Left lobe of liver (tissue), 2 donors: ENCODE measurements at regions not wholly inside any gene's neighbourhood (a gene's known extent, or its start where the extent isn't known, plus 50 kb on each side); places are given as distances from the start of the nearest gene placed in this dataset.
A peak's percentile ranks its signal among the peaks of the same experiment; 100 is the strongest.
"Not testable (repeated sequence)": the region's sequence is repeated elsewhere in the genome, so short reads cannot be mapped to it uniquely, and the experiment has no call there.

Source experiments
- ATAC-seq: fragments of 200-7000 bp; cut with Tn5 transposase; one replicate; pipeline ENCODE4 v1.9.1; 2020; ENCODE audit warnings: mild to moderate bottlenecking, moderate library complexity
- DNase-seq: peaks from one replicate; pipeline ENCODE4 v3.0.0-alpha.2; 2020; ENCODE audit warnings: low spot score
- donor health status: DM: no; HTN: no; CAD: no; lungs with moderate emphysema.
- donor health status: DM: no; HTN: yes; CAD: no.

DNA sequence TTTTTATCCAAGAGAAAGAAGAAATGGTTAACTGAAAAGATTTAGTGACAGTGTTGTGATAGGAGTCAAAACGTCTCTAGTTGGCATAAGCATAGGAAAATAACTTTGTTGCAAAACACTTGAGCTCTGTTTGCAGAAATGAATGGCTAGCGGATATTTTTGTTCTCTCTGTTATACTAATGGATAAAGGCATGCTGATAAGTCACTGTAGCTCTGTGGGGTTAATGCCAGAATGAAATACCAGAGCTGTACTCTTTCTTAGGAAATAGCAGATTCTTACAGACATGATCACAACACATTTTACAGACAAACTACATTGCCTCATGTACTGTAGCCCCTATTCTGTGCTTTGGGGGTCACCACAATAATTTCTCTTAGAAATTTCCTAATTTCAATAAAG lies 202.8 kb downstream of the DMRTA1 start:
- ATAC-seq (peak; percentile 15), DNase-seq (no peak)

DNA sequence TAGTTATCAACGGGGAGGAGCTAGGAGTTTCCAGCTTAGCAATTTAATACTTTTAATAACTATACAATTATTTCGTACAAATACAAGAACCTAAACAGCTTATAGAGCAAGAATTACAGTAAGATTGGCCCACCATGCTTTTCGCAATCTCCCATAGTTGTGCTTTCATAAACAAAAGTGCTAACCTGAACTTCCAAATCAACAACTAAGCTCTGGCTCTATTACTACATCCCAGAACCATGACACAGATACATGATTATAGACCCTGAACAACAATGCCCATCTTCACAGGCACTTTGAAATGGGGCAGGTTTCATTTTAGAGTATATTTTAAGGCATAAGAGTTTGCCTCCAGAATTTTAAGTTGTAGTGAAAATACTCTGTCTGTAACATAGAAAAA lies 203.5 kb downstream of the DMRTA1 start:
- DNase-seq (no peak), ATAC-seq (no peak)

DNA sequence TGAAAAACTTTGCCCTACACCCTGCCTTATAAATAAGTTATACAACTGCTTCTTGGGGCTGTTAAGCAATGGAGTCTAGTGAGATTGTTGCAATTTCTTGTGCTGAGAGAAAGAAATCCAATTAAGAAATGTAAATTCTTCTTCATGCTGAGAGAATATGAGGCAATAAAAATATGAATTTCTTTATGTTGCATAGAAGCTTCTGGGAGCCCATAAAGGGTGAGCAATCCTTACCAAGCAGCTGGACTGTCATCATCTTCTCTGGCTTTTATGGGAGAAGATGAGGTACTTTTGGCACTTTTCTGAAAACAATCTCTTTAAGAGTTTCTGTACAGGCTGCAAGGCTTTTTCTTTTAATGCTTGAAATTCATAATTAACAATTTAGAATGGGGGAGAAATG lies 204.3 kb downstream of the DMRTA1 start:
- ATAC-seq (no peak), DNase-seq (no peak)

DNA sequence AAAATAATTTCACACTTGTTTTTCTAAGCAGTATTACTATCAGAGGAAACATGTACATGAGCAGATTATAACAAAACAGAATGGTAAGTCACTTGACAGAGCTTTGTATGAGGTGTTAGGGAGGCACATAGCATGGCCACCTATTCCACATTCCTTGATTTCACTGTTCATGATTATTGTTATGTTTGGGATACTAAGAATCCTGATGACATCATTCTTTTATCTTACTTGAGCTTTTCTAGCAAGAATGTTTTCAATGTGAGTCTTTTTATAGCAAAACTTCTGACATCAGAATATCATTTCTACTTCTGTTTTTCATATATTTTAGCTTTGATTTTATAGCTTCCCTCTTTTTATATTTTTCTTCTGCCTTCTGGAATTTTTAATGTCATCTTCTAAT lies 208.2 kb downstream of the DMRTA1 start:
- no peak for ATAC-seq
- no peak for DNase-seq

DNA sequence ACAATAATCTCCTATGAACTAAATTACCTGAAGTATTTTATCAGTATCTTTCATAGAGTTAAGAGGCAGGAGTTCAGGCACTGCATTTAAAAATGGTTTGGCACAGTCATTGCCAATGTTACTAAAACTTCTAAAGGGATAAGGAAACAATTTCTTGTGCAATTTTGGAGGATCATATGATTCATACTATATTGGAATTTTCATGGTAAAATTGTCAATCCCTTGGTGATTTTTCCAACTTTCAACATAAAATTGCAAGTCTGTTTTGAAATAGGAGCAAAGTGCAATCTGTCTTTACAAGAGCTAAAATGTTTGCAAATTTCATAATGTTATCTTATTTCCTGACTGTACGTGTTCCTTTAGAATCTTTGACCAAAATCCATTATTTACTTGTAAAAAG lies 211.1 kb downstream of the DMRTA1 start:
- ATAC-seq (peak; percentile 29), DNase-seq (no peak)

DNA sequence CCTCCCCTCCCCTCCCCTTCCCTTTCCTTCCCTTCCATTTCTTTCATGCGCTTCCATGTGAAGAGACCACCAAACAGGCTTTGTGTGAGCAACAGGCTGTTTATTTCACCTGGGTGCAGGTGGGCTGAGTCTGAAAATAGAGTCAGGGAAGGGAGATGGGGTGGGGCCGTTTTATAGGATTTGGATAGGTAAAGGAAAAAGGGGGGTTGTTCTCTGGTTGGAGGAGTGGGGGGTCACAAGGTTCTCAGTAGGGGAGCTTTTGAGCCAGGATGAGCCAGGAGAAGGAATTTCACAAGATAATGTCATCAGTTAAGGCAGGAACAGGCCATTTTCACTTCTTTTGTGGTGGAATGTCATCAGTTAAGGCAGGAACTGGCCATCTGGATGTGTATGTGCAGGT lies 211.9 kb downstream of the DMRTA1 start:
- ATAC-seq, DNase-seq: not testable (repeated sequence)

DNA sequence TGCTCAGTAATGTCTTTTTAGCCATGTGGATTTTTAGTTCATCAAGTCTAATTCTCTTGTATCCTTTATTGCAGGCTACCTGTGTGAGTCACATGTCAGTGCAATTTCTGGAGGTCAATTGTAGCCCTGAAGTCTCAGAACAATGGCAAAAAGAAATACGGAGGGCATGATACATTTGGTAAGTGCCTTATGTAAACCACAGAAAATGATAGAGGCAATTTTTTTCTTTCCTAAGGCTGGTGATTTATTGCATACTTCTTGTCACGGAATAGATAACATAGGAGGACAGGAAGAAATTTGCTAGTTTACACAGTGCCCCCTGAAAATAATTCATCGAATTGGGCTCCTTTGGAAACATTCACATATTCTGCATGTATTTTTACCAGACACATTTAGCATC lies 235.9 kb downstream of the DMRTA1 start:
- ATAC-seq (no peak), DNase-seq (no peak)

DNA sequence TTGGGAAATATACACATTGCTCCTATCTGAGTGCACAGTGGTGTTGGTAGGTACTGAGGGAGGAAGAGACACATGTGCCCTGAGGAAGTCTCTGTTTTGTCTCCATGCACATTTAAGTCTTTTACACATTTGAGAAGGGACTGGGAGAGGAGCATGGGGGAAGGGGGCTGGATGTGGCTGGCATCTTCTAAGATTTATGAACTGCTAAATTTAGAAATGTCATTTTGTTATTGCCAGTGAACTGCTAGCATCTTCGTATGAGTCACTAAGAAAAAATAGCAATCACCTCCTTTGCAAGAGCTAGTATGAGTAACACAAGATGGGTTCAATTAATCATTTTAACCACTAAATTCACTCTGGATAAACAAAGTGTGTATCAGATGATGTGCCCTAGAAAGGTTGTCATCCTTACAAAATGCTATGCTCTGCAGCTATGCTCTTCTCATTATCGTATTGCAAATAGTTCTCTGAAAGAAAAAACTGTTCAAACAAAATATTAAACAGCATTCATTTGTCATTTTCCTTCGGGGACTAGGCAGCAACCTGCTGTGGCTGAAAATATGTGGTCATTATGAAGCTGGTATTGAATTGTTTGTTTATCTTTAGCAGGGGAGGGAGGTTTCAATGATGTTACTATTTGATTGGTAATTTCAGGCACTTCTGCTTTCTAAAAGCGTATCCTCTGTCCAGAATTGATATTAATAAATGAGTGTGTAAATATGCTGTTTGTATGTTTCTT lies 236.5 kb downstream of the DMRTA1 start:
- DNase-seq: no peak
- ATAC-seq: no peak

DNA sequence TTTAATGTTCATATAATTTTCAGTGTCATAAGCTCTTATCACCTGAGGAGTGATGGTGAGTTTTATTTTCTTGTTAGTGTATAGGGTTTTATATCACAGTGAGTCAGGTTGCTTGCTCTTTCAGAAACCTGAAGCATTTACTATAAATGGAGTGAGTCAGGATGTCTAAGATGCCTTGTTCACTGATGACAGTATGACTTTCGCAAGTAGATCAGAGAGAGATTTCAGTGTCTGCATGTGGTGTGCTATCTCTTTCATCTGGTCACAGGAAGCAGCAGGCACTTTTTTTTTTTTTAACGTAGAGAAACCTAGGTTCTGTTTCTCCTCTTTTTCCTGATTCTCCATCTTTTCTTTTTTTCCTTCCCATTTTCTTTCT lies 237.1 kb downstream of the DMRTA1 start:
- DNase-seq: no peak
- ATAC-seq: no peak

DNA sequence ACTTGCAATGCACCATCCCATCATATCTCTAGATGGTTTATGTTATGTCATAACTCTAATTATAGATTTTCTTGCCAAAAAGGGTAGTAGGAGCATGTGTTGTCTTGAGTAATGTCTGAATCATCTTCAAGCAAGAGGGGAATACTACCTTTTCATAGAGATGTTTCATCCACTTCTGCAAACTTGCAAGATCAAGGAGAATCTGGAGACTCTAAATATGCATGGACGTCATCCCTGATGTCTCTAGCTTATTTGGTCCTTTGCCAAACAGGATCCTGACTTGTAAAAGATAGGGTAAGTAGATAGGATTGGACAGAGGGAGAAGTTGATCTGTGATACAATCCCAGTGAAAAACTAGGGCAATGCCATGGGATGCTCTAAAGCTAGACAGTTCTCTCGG lies 246.5 kb downstream of the DMRTA1 start:
- DNase-seq (no peak), ATAC-seq (no peak)

DNA sequence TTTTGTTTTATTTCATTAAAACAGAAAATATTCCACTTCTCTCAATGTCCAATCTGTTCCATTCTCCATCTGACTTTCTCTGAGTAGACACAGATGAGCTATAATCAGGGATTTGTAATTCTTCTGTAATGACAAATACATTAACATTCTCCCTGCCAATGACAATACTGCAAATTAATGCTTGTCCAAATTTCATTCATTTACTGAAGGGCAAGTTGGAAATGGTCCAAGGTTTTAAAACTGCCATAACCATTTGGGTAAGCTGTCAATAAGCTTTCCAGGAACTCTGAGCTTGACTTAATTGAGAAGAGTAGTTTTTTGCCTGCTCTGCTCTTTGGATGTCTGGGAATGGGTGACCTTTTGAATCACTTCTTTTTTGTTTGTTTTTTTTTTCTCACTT lies 253.5 kb downstream of the DMRTA1 start:
- DNase-seq: no peak

DNA sequence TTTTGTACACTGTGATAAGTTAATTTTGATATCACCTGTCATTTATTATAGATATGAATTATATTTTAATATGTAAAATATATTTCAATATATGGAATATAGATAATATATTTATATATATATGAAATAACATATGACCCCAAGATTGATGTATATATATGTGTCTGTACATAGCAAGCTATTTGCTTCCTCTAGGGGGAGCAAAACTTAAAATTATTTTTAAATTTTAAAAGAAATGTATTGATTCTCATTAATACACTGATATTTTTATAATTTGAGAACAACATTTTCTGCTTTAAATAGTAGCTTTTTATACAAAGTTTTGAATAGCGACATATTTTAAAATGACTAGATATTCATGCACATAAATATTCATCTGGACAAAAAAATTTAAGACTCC lies 272.0 kb downstream of the DMRTA1 start:
- ATAC-seq (no peak), DNase-seq (no peak)

More for the DNA sequence above, 253.5 kb downstream of the DMRTA1 start:
- no peak for ATAC-seq

DNA sequence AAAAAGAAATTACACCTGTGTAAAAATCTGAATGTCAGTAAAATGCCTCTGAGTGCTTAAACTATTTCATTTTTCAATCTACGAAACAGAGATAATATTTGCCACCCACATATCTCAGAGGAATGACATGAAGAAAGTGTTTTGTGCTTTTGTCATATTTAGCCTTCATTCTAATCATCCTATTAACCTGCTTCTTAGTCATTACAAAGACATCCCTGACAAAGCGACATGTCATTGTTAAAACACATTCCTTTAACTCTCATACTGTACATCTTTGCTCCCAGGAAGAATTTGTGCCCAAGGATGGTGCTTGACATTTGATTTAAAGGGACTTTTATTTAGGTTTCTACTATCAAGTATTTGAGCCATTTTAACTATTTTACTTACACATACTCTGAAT lies 275.9 kb downstream of the DMRTA1 start:
- ATAC-seq: no peak
- no peak for DNase-seq

DNA sequence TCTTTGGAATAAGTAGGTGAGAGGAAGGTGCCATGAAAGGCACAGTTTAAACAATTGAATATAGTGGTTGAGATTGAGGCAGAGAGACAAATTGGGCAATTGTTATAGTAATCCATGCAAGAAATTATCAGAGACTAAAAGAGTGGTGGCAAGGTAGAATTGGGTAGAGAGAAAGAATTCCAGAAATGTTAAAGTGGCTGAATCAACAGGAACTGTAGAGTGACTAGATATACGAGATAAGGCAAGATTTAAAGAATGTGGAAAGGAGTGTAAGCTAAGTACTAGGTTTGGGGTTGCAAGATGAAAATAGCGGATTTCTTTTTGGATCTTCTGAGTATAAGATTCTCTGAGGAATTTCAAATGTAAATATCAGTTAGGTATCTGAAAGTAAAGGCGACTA lies 285.2 kb downstream of the DMRTA1 start:
- no peak for ATAC-seq
- no peak for DNase-seq

DNA sequence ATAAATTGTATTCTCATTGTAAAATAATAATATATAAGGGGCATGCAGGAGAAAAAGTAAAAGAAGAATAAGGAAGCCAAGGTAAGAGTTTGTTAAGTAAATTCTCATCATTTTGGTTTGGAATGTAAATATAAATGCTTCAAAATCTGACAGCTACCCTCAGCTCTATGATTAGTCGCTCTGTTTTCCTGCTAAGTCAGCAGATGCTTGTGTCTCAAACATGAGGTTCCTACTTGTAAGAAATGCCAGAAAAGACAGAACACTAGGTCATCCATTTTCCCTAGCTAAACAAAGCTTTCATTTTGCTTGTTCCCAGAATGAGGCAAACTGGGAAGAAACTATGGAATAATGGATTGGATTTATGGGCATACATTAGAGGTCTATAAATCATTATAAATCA lies 293.1 kb downstream of the DMRTA1 start:
- DNase-seq (no peak), ATAC-seq (no peak)

DNA sequence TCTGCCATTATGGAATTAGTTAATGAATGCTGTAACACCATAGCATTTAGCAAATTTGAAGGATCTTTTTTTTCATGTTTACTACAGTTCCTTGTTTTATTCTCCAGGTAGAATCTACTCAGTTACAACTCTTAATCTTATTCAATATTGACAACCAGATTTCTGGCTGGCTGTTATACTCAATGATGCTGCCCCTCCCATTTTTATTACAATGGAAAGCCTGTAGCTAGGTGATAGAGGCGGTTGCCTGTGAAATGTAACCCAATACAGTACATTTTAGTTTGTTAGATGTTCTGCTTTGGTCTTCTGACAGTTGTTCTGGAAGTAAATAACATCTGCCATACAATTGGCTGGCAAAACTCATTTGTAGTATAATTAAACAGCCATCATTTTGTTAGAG lies 294.2 kb downstream of the DMRTA1 start:
- DNase-seq (no peak), ATAC-seq (no peak)

DNA sequence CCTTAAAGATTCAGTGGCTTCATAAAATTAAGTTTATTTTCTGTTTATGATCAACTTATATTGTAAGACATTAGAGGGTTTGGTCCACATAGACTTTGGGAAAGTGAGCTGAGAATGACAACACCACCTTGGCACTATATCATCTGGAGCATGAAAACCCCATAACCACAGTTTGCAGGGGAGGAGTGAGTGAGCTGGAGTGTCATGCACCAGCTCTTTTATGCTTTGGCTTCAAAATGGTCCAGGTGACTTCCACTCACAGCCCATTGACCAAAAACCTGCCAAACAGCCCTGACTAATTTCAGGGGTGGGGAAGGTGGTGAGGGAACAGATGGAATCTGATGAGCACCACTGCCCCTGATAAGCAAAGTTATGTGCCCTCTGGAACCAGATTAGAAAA lies 295.8 kb downstream of the DMRTA1 start:
- no peak for DNase-seq
- no peak for ATAC-seq

DNA sequence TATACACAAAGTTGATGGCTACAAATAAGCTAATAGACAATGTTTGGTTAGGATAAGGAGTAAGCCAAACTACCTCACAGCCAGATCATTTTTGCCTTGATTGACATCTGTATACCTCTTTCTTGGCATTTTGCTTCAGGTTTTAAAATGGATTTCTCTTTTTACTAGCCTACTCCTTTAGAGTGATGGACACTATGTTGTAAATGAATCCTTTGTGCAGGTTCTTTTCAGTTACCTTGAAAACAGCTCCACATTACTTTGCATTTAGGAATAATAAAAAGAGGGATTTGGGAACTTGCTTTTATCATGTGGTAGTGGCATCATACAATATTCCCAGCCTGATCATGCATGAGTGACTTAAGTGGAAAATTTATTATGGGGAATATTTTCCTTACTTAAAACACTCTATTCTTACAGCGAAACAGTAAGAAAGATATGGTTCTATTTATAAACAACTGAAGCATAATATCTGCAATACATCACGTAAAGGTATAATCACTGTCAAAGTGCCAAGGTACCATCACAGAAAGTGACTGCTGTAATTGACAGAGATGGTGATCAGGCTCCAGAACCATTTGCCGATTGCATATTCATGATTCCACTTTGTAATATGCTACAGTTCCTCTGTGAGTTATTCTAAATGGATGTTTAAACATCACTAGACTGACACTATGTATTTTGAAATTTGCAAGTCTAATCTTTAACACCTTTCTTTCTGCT lies 327.0 kb downstream of the DMRTA1 start:
- ATAC-seq: no peak
- DNase-seq: no peak

DNA sequence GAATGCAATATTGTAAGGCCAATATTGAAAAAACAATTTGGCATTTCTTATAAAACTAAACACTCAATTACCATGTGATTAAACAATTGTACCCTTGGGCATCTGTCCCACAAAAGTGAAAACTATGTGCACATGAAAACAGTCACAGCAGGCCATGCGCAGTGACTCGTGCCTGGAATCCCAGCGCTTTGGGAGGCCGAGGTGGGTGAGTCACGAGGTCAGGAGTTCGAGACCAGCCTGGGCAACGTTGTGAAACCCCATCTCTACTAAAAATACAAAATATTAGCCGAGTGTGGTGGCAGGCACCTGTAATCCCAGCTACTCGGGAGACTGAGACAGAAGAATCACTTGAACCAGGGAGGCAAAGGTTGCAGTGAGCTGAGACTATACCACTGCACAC lies 343.7 kb downstream of the DMRTA1 start:
- ATAC-seq (no peak), DNase-seq (no peak)

DNA sequence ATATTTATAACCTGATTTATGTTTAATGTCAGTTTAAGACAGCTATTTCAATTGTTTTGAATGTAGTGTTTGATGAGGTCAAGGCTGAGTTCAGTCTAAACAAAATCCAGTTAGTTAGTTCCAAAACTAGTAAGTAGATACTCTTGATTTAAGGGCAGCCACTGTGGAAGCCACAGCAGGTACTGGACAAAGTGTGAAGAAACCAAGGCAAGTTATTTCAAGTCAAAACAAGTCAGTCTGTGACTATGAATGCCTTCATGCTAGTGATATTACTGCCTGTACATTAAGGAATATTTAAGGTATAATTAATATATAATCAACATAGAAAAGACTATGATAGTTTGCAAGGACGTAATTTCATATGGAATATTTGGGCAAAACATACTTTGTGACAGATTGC lies 362.3 kb downstream of the DMRTA1 start:
- ATAC-seq (no peak), DNase-seq (no peak)

DNA sequence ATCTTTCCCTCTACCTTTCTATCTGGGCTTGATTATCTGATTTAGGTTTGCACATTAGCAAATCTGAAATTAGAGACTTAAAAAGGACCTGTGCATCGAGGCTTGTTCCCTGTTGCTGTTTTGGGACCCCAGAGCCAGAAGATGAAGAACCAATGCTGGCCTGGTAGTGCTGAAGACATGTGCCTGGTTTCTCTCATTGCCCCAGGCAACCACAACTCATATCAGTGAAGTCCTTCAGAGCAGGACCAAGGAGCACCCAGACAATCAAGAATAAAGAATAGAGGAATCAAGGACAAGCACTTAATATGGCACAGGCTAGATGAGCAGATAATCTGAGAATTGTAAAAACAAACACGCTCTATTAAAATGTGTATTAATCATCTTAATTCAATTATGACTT lies 362.7 kb downstream of the DMRTA1 start:
- DNase-seq (no peak), ATAC-seq (no peak)

DNA sequence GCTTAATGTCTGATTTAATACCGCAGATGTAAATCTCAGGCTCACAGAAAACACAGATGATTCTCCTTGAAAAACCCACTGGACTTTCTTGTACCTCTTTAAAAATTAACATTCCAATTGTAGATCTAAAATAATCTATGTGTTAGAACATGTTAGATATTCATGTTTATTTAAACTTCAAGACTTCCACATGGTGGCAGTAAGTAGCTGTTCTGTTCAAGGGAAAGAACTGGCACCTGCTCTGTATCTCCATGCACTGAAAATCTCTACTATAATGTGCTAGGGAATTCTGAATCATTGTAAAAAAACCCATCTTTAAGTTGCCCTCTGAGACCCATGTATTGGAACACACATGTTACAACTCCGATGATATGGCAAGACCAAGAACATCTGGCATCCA lies 366.9 kb downstream of the DMRTA1 start:
- no peak for DNase-seq
- peak; percentile 88 for ATAC-seq

DNA sequence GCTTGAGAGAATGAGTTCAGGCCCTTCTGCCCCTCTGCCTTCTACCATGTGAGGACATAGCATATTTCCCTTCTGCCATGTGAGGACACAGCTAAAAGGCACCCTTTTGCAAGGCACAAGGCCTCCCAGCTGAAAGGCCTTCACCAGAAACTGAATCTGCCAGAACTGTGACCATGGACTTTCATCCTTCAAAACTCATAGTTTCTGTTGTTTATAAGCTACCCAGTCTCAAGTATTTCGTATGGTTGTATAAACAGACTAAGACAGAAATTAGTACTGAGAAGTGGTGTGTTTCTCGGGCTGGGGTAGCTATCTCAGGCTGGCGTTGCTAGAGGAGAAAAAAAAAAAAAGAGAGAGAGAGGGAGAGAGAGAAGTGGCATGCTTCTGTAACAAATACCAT lies 368.6 kb downstream of the DMRTA1 start:
- DNase-seq (no peak), ATAC-seq (peak; percentile 34)
